ENCODE measurements at regions not wholly inside any gene's neighbourhood (a gene's known extent, or its start where the extent isn't known, plus 50 kb on each side); places are given as distances from the start of the nearest gene placed in this dataset.

DNA sequence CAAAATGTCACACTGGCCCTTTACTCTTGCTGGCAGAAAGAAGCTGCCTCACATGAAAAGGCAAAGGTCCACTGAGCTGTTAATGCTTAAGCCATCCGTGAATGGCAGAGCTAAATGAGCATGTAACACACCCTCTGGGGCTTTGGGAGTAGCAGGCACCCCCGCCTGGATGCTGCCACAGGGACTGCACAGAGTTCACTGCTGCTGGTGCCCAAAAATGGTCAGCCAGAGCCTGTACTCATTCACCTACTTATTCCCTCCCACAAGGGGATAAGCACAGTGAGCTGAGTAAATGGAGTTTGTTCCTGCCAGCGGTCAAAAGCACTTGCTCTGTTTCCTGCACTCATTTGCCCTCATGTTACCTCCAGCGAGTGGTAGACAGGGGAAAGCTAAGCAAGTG lies 374.0 kb upstream of the STEAP1 start:
- Histone ChIP-seq H3K4me3 (no peak overlapping the region), H3K9me3 (no peaks in the 10 kb centered on the region), H3K27ac (no peak overlapping the region), H3K36me3 (replicated peaks in 1 of 2; ENCODE audit: insufficient read depth in 1 of 2, low read depth in 2 of 2) (no peaks in the 10 kb centered on the region), H3K4me1 (no peaks in the 10 kb centered on the region), H3K27me3 (no peaks in the 10 kb centered on the region)
- DNase-seq (no peak), ATAC-seq (no peak)
- intact Hi-C loops (cut with DNase I): no loop called here
- no peak for TF ChIP-seq POLR2A (IDR thresholded peaks at IDR 0.05)
- TF ChIP-seq, protein P1, sequence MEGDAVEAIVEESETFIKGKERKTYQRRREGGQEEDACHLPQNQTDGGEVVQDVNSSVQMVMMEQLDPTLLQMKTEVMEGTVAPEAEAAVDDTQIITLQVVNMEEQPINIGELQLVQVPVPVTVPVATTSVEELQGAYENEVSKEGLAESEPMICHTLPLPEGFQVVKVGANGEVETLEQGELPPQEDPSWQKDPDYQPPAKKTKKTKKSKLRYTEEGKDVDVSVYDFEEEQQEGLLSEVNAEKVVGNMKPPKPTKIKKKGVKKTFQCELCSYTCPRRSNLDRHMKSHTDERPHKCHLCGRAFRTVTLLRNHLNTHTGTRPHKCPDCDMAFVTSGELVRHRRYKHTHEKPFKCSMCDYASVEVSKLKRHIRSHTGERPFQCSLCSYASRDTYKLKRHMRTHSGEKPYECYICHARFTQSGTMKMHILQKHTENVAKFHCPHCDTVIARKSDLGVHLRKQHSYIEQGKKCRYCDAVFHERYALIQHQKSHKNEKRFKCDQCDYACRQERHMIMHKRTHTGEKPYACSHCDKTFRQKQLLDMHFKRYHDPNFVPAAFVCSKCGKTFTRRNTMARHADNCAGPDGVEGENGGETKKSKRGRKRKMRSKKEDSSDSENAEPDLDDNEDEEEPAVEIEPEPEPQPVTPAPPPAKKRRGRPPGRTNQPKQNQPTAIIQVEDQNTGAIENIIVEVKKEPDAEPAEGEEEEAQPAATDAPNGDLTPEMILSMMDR (IDR thresholded peaks at IDR 0.05): no peak
- WGBS, 2 donors: 50 to 65% methylated on average over 3 to 4 of the region's 4 CpGs

DNA sequence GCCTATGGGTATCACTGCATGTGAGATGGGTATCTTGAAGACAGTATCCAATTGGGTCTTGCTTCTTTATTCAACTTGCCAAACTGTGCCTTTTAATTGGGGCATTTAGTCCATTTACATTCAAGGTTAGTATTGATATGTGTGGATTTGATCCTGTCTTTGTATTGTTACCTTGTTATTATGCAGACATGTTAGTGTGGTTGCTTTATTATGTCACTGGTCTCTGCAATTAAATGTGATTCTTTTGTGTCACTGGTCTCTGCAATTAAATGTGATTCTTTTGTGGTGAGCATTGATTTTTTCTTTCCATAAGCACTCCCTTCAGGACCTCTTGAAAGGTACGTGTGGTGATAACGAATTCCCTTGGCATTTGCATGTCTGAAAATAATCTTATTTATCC lies 357.8 kb upstream of the STEAP1 start:
- Histone ChIP-seq H3K27me3 (no peaks in the 10 kb centered on the region), H3K36me3 (replicated peaks in 1 of 2; ENCODE audit: insufficient read depth in 1 of 2, low read depth in 2 of 2) (no peaks in the 10 kb centered on the region), H3K4me1 (no peaks in the 10 kb centered on the region), H3K27ac (no peak overlapping the region), H3K9me3 (no peaks in the 10 kb centered on the region), H3K4me3 (no peak overlapping the region)
- TF ChIP-seq POLR2A (IDR thresholded peaks at IDR 0.05): no peak
- TF ChIP-seq, protein P1 (IDR thresholded peaks at IDR 0.05): no peak
- intact Hi-C loops (cut with DNase I): no loop called here
- 54 to 58% methylated on average over 2 of the region's 2 CpGs for WGBS, 2 donors
- ATAC-seq (no peak), DNase-seq (no peak)

DNA sequence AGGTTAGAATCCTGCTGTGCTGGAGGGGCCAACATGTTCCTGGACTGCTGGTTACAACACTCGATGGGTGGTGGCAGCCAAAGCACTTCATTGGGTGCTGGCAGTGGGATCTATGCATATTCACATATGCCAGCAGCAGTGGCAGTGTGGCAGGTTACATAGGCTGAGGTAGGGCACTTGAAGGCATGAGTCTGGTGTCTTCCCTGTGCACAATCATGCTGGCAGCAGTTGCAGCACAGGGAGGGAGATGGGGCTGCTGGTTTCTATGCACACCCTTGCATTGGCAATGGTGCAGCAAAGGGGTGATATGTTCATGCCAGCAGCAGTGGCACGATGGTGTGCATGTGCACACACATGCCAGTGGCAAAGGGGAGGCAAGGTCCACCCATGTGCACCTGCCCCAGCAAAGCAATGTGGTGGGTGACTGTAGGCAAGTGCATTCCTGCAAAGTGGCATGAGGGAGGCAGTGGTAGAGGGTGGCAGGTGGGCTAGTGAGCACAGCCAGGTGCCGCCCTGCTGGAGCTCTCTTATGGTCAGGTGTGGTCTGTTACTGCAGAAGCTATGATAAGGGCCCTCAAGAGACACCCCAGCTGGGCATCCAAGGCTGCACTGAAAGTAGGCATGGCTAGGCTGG lies 356.2 kb upstream of the STEAP1 start:
- TF ChIP-seq, protein P1 (IDR thresholded peaks at IDR 0.05): no peak
- TF ChIP-seq POLR2A (IDR thresholded peaks at IDR 0.05): no peak
- ATAC-seq: no peak
- intact Hi-C loops (cut with DNase I): no loop called here
- H3K27me3 ChIP-seq: no peaks in the 10 kb centered on the region
- H3K4me3 ChIP-seq: no peak overlapping the region
- no peaks in the 10 kb centered on the region for H3K9me3 ChIP-seq
- no peak overlapping the region for H3K27ac ChIP-seq
- DNase-seq: no peak
- no peaks in the 10 kb centered on the region for H3K4me1 ChIP-seq
- WGBS, 2 donors: 67 to 73% methylated on average over 3 of the region's 3 CpGs
- H3K36me3 ChIP-seq (replicated peaks in 1 of 2; ENCODE audit: insufficient read depth in 1 of 2, low read depth in 2 of 2): no peaks in the 10 kb centered on the region

DNA sequence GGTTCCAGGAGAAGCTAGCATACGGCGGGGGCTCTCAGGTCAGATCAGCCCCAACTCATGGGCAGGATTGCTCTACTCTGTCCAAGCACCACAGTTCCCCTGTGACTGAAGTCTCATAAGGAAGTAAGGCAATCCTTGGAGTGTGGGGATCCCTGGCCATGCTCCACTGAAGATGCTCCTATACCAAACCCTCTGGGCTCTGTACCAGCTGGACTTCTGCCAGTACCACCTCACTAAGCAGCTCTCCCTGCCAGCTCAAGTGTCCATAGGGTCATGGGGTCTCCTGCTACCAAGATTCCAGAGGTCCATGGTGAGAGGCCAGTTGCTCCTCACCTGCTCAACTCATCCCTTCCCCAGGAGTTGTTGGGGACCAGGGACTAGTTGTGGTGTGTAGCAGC lies 355.7 kb upstream of the STEAP1 start:
- Histone ChIP-seq H3K27ac (no peak overlapping the region), H3K27me3 (no peaks in the 10 kb centered on the region), H3K4me1 (no peaks in the 10 kb centered on the region), H3K36me3 (replicated peaks in 1 of 2; ENCODE audit: insufficient read depth in 1 of 2, low read depth in 2 of 2) (no peaks in the 10 kb centered on the region), H3K9me3 (no peaks in the 10 kb centered on the region), H3K4me3 (no peak overlapping the region)
- WGBS, 2 donors: 68 to 89% methylated on average over 2 of the region's 2 CpGs
- TF ChIP-seq, protein P1 (IDR thresholded peaks at IDR 0.05): no peak
- TF ChIP-seq POLR2A (IDR thresholded peaks at IDR 0.05): no peak
- no peak for DNase-seq
- ATAC-seq: no peak
- intact Hi-C loops (cut with DNase I): no loop called here

DNA sequence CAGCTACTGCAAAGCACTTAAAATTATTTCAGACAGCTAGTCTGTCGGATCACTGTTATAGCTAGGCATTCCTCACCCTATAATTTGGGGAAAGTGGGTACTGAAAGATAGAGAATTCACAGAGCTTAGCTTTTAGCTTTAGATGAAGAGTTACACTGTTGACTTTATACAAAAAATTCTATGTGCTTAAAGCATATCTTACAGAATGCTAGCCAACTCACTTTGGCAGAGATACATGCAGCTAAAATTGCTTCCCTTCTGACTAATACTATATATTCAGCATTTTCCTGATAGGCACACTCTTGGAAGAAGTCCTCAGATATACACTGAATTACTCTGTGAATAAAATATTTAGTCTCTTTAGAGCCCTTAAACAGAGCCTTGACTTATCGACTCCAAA lies 353.5 kb upstream of the STEAP1 start:
- H3K4me3 ChIP-seq: no peak overlapping the region
- H3K27me3 ChIP-seq: no peaks in the 10 kb centered on the region
- TF ChIP-seq, protein P1 (IDR thresholded peaks at IDR 0.05): no peak
- no peak for TF ChIP-seq POLR2A (IDR thresholded peaks at IDR 0.05)
- no peaks in the 10 kb centered on the region for H3K4me1 ChIP-seq
- WGBS, 2 donors: 74 to 75% methylated on average over 2 of the region's 2 CpGs
- H3K9me3 ChIP-seq: no peaks in the 10 kb centered on the region
- no peak for DNase-seq
- no peak for ATAC-seq
- H3K27ac ChIP-seq: no peak overlapping the region
- H3K36me3 ChIP-seq (replicated peaks in 1 of 2; ENCODE audit: insufficient read depth in 1 of 2, low read depth in 2 of 2): no peaks in the 10 kb centered on the region
- intact Hi-C loops (cut with DNase I): no loop called here
